HepG2 (cell line): ENCODE measurements at regions not wholly inside any gene's neighbourhood (a gene's known extent, or its start where the extent isn't known, plus 50 kb on each side); places are given as distances from the start of the nearest gene placed in this dataset.

Experiments used
- ATAC-seq: fragments of 200-7000 bp; cut with Tn5 transposase; 3 replicates; pipeline ENCODE4 v1.9.1; 2020; ENCODE audit warnings: mild to moderate bottlenecking, moderate library complexity
- BruUV-seq: library from RNA; stranded (reverse); fragments of 400-500 nt; replicated peaks from 2 replicates; lab custom pipeline; 2021; lab: Mats Ljungman, UMichigan
- CTCF ChIA-PET: fragments of 300-600 bp; formaldehyde crosslinking; extraction: SDS; loops from one replicate; lab custom pipeline; 2021; ENCODE audit warnings: low total read pairs, inconsistent platforms, low intra/inter-chr PET ratio; lab: Yijun Ruan, JAX
- POLR2A ChIA-PET: fragments of 350-600 bp; sonication (Branson Sonifier 250); formaldehyde crosslinking; loops from one replicate; lab custom pipeline; 2020; ENCODE audit warnings: antibody characterized with exemption, inconsistent platforms; lab: Yijun Ruan, JAX
- DNase-seq: peaks from one replicate; pipeline ENCODE4 v3.0.0-alpha.2; 2015; ENCODE audit warnings: low spot score
- FAIRE-seq: peaks from 3 replicates; lab custom pipeline; 2011; peaks lifted over from hg19 to GRCh38; lab: Jason Lieb, UNC
- H2AFZ ChIP-seq: one replicate; pipeline ENCODE4 v1.6.1; 2011; ENCODE audit warnings: low read length, inconsistent platforms
- H3K27ac ChIP-seq: fragments of 300-600 bp; 3 replicates; pipeline ENCODE4 v1.8.0; 2011; ENCODE audit warnings: mixed run types, mild to moderate bottlenecking, mixed read lengths, low read length, inconsistent platforms; ENCODE audit not compliant: insufficient read depth; ENCODE audit errors: extremely low read length
- H3K27me3 ChIP-seq, 2 experiments: fragments of 200-600 bp in 1 of 2; 2 replicates in 1 of 2; 3 replicates in 1 of 2; pipeline versions ENCODE4 v1.6.0 to v1.8.0; 2011; ENCODE audit warnings: low read length in 2 of 2, mild to moderate bottlenecking in 2 of 2, moderate library complexity in 2 of 2, inconsistent platforms in 1 of 2; ENCODE audit not compliant: insufficient read depth in 2 of 2, control insufficient read depth in 1 of 2
- H3K36me3 ChIP-seq, 2 experiments: fragments of 200-600 bp in 1 of 2; replicated peaks in 1 of 2; 2 replicates in 1 of 2; 3 replicates in 1 of 2; pipeline versions ENCODE4 v1.5.1 to v1.8.0; 2011; ENCODE audit warnings: low read length in 2 of 2, inconsistent platforms in 1 of 2; ENCODE audit not compliant: insufficient read depth in 2 of 2, control insufficient read depth in 1 of 2
- H3K4me1 ChIP-seq: 2 replicates; pipeline ENCODE4 v1.5.1; 2012; ENCODE audit warnings: low read length, inconsistent platforms; ENCODE audit not compliant: insufficient read depth
- H3K4me2 ChIP-seq: 2 replicates; pipeline ENCODE4 v1.6.0; 2011; ENCODE audit warnings: low read depth, low read length, inconsistent platforms
- H3K4me3 ChIP-seq, 3 experiments: fragments of 200-600 bp in 1 of 3; sonication (generic), shearing (Covaris generic) in 1 of 3; replicated peaks in 1 of 3; 2 replicates each; pipeline ENCODE4 v1.5.1; 2011 to 2016; ENCODE audit warnings: low read length in 3 of 3, inconsistent platforms in 2 of 3, low read depth in 2 of 3, mild to moderate bottlenecking in 2 of 3, control low read depth in 1 of 3, mixed read lengths in 1 of 3; ENCODE audit not compliant: insufficient read depth in 1 of 3
- H3K79me2 ChIP-seq: one replicate; pipeline ENCODE4 v1.6.1; 2011; ENCODE audit warnings: low read length, inconsistent platforms; ENCODE audit not compliant: insufficient read depth
- H3K9ac ChIP-seq: 2 replicates; pipeline ENCODE4 v1.6.0; 2011; ENCODE audit warnings: mild to moderate bottlenecking, low read depth, low read length, inconsistent platforms; ENCODE audit not compliant: insufficient read depth
- H3K9me3 ChIP-seq: 2 replicates; pipeline ENCODE4 v1.5.1; 2012; ENCODE audit warnings: mild to moderate bottlenecking, low read length
- H4K20me1 ChIP-seq: 2 replicates; pipeline ENCODE4 v1.6.0; 2011; ENCODE audit warnings: inconsistent platforms, mild to moderate bottlenecking, low read length, moderate library complexity; ENCODE audit not compliant: insufficient read depth
- GABPA ChIP-seq, 2 experiments: IDR thresholded peaks; 2 replicates each; pipeline ENCODE4 v1.6.1; 2011 to 2016; ENCODE audit warnings: low read depth in 2 of 2, low read length in 1 of 2, missing biosample characterization in 1 of 2, missing genetic modification characterization in 1 of 2
- IRF2 ChIP-seq: IDR thresholded peaks from 2 replicates; pipeline ENCODE4 v1.6.1; 2018; ENCODE audit warnings: missing genetic modification reagents, missing compliant biosample characterization
- MAFF ChIP-seq: IDR thresholded peaks from 2 replicates; pipeline ENCODE4 v1.6.1; 2011; ENCODE audit warnings: low read depth, low read length, improper control_type of control experiment
- MAFK ChIP-seq, 2 experiments: IDR thresholded peaks in 1 of 2; conservative IDR thresholded peaks in 1 of 2; 2 replicates each; pipeline ENCODE4 v1.6.1; 2011; ENCODE audit warnings: improper control_type of control experiment in 2 of 2, low read length in 2 of 2
- U2AF1 ChIP-seq: fragments of 200-400 bp; formaldehyde crosslinking; optimal IDR thresholded peaks from 2 replicates; pipeline ENCODE3; 2017; ENCODE audit warnings: mild to moderate bottlenecking, low read depth, low read length
- ZNF564 ChIP-seq: sonication (generic); formaldehyde crosslinking; IDR thresholded peaks from 2 replicates; pipeline ENCODE4 v1.8.1; 2023; ENCODE audit warnings: mild to moderate bottlenecking, missing genetic modification reagents
- WGBS: methylation state at CpG from one replicate; pipeline ENCODE4 v1.1.6; 2017; ENCODE audit warnings: low lambda C conversion rate; 5-methylcytosine and 5-hydroxymethylcytosine counted together
- in situ Hi-C: cut with HindIII; loops from 2 replicates; pipeline ENCODE4 v1.10.0; 2017; ENCODE audit warnings: low pct_unique_long_range_greater_than_20kb; ENCODE audit not compliant: extremely low pct_ligation_motif_present
- intact Hi-C: fragments of 100-400 bp; cut with micrococcal nuclease; formaldehyde crosslinking; loops from one replicate; pipeline ENCODE4 v1.10.0; 2022; ENCODE audit not compliant: unreplicated experiment
- TF ChIP-seq, protein P1 (sequence below): sonication (generic); formaldehyde crosslinking; IDR thresholded peaks from 2 replicates; pipeline ENCODE4 v1.8.1; 2023; ENCODE audit warnings: missing genetic modification reagents, inconsistent platforms, borderline replicate concordance
- TF ChIP-seq, protein P2 (sequence below): sonication (generic); formaldehyde crosslinking; IDR thresholded peaks from 2 replicates; pipeline ENCODE4 v1.4.0; 2020; ENCODE audit warnings: mild to moderate bottlenecking, missing genetic modification reagents

DNA sequence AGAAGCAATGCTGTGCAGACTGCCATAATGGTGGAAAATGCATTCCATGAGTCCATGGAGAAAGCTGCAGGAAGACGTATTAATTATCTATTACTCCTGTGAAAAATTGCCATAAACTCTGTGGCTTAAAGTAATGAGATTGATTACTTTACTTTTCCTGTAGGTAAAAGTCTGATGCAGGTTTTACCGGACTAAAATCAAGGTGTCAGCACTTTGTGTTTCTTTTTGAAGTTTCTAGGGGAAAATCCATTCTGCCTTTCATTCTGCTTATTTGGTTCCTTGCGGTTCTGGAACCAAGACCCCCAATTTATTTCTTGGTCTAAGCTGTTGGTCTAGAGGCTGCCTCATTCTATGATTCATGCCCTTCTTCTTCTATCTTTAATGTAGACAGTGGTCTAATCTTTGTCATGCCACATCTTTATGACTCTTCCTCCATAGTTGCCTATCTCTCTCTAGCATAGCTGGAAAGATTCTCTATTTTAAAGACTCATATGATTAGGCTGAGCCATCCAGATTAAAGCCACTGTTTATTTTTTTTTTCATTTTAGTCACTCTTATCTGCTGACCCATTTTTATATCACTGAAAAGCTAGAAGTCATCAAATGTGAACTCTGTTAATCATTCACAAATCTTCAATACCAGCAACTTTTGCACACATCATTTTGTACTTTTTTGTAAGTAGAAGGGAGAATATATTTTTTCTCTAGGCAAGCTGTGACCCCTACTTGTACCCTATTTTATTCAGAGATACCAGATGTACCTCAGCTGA is 2056.4 kb downstream of the PCDH7 start:
- ChIA-PET CTCF (interaction anchor here (1.8 kb wide), 1 partner anchor 313 kb away, joined by 13 read pairs; no protein-coding TSS in a partner anchor), POLR2A (no interaction called here)
- intact Hi-C loops (loop anchor here (10.0 kb wide), 1 partner anchor 632 kb away; no protein-coding TSS in a partner anchor), in situ Hi-C loops (loop anchor here (5.0 kb wide), 1 partner anchor 314 kb away; no protein-coding TSS in a partner anchor)
- Histone ChIP-seq H3K4me3 (no peak overlapping the region), H3K79me2 (no peaks in the 10 kb centered on the region), H3K36me3 (no peaks in the 10 kb centered on the region), H3K9ac (no peak overlapping the region), H3K4me2 (no peak overlapping the region), H3K9me3 (no peaks in the 10 kb centered on the region; the same call in 1 of the 2 replicates), H4K20me1 (no peaks in the 10 kb centered on the region), H3K27me3 (no peaks in the 10 kb centered on the region), H3K27ac (no peak overlapping the region), H2AFZ (no peak overlapping the region), H3K4me1 (no peaks in the 10 kb centered on the region)
- 22% methylated on average over 3 of the region's 3 CpGs for WGBS
- TF ChIP-seq MAFF (peak; percentile 59), GABPA (IDR thresholded peaks at IDR 0.05; ENCODE audit: low read depth, low read length) (no peak), GABPA (CRISPR knock-in tag; IDR thresholded peaks at IDR 0.05; ENCODE audit: low read depth) (no peak), IRF2 (CRISPR knock-in tag) (no peak), U2AF1 (no peak), MAFK (conservative IDR thresholded peaks at IDR 0.05 in 1 of 2, IDR thresholded peaks at IDR 0.05 in 1 of 2; ENCODE audit: low read length in 2 of 2) (peak; percentile 59 to 80), ZNF564 (CRISPR knock-in tag) (no peak)
- TF ChIP-seq, protein P1, sequence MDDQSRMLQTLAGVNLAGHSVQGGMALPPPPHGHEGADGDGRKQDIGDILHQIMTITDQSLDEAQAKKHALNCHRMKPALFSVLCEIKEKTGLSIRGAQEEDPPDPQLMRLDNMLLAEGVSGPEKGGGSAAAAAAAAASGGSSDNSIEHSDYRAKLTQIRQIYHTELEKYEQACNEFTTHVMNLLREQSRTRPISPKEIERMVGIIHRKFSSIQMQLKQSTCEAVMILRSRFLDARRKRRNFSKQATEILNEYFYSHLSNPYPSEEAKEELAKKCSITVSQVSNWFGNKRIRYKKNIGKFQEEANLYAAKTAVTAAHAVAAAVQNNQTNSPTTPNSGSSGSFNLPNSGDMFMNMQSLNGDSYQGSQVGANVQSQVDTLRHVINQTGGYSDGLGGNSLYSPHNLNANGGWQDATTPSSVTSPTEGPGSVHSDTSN (CRISPR knock-in tag): no peak
- TF ChIP-seq, protein P2, sequence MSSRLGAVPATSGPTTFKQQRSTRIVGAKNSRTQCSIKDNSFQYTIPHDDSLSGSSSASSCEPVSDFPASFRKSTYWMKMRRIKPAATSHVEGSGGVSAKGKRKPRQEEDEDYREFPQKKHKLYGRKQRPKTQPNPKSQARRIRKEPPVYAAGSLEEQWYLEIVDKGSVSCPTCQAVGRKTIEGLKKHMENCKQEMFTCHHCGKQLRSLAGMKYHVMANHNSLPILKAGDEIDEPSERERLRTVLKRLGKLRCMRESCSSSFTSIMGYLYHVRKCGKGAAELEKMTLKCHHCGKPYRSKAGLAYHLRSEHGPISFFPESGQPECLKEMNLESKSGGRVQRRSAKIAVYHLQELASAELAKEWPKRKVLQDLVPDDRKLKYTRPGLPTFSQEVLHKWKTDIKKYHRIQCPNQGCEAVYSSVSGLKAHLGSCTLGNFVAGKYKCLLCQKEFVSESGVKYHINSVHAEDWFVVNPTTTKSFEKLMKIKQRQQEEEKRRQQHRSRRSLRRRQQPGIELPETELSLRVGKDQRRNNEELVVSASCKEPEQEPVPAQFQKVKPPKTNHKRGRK: no peak
- ATAC-seq (no peak), FAIRE-seq (no peak), DNase-seq (no peak)
- no TSS peak for BruUV-seq
